Liver (tissue), 8 donors: ENCODE measurements at regions not wholly inside any gene's neighbourhood (a gene's known extent, or its start where the extent isn't known, plus 50 kb on each side); places are given as distances from the start of the nearest gene placed in this dataset.

Experiments
- DNase-seq: peaks from one replicate; pipeline ENCODE4 v3.0.0-alpha.2; 2017; ENCODE audit warnings: low spot score
- H3K27ac ChIP-seq, 2 donors: one replicate each; pipeline ENCODE4 v1.7.0; 2013; ENCODE audit warnings: inconsistent platforms in 2 of 2, low read length in 2 of 2, control low read depth in 1 of 2, low read depth in 1 of 2, mild to moderate bottlenecking in 1 of 2
- H3K27me3 ChIP-seq, 4 donors: one replicate each; pipeline versions ENCODE4 v1.6.1 to v1.7.0; 2013; ENCODE audit warnings: low read length in 3 of 4, inconsistent platforms in 1 of 4, mild to moderate bottlenecking in 1 of 4, moderate library complexity in 1 of 4; ENCODE audit not compliant: control insufficient read depth in 4 of 4, insufficient read depth in 4 of 4
- H3K36me3 ChIP-seq, 4 donors: one replicate each; pipeline versions ENCODE4 v1.6.1 to v1.7.0; 2013; ENCODE audit warnings: low read length in 3 of 4, mild to moderate bottlenecking in 3 of 4, low read depth in 1 of 4, moderate library complexity in 1 of 4; ENCODE audit not compliant: control insufficient read depth in 4 of 4, insufficient read depth in 3 of 4
- H3K4me1 ChIP-seq, 4 donors: one replicate each; pipeline versions ENCODE4 v1.6.1 to v1.7.0; 2013; ENCODE audit warnings: low read length in 3 of 4, mild to moderate bottlenecking in 3 of 4, moderate library complexity in 1 of 4; ENCODE audit not compliant: control insufficient read depth in 4 of 4, insufficient read depth in 4 of 4
- H3K4me3 ChIP-seq, 3 donors: one replicate each; pipeline versions ENCODE4 v1.6.1 to v1.7.0; 2013; ENCODE audit warnings: low read length in 3 of 3, control low read depth in 1 of 3, low read depth in 1 of 3, mild to moderate bottlenecking in 1 of 3
- H3K9ac ChIP-seq, 2 donors: one replicate each; pipeline ENCODE4 v1.7.0; 2013; ENCODE audit warnings: low read length in 2 of 2, mild to moderate bottlenecking in 2 of 2, moderate library complexity in 2 of 2, control low read depth in 1 of 2, low read depth in 1 of 2
- H3K9me3 ChIP-seq, 4 donors: one replicate each; pipeline versions ENCODE4 v1.6.1 to v1.7.0; 2013; ENCODE audit warnings: low read length in 3 of 4; ENCODE audit not compliant: control insufficient read depth in 4 of 4
- ATF3 ChIP-seq: IDR thresholded peaks from 2 replicates; pipeline ENCODE4 v1.6.1; 2016; ENCODE audit warnings: antibody characterized with exemption
- EGR1 ChIP-seq, 2 donors: IDR thresholded peaks; 2 replicates each; pipeline ENCODE4 v1.6.1; 2016 to 2018; ENCODE audit warnings: antibody characterized with exemption in 2 of 2, low read depth in 2 of 2
- FOXA1 ChIP-seq: IDR thresholded peaks from 2 replicates; pipeline ENCODE4 v1.6.1; 2016; ENCODE audit warnings: antibody characterized with exemption
- FOXA2 ChIP-seq: IDR thresholded peaks from 2 replicates; pipeline ENCODE4 v1.6.1; 2016; ENCODE audit warnings: antibody characterized with exemption
- GABPA ChIP-seq, 2 donors: IDR thresholded peaks in 1 of 2; conservative IDR thresholded peaks in 1 of 2; 2 replicates each; pipeline ENCODE4 v1.6.1; 2016; ENCODE audit warnings: antibody characterized with exemption in 2 of 2, mild to moderate bottlenecking in 1 of 2, moderate library complexity in 1 of 2
- HNF4A ChIP-seq, 2 donors: conservative IDR thresholded peaks; 2 replicates each; pipeline ENCODE4 v1.6.1; 2016; ENCODE audit warnings: antibody characterized with exemption in 2 of 2, mild to moderate bottlenecking in 2 of 2
- HNF4G ChIP-seq: IDR thresholded peaks from 2 replicates; pipeline ENCODE4 v1.6.1; 2016; ENCODE audit warnings: antibody characterized with exemption
- JUND ChIP-seq, 2 donors: IDR thresholded peaks; 2 replicates each; pipeline ENCODE4 v1.6.1; 2016; ENCODE audit warnings: antibody characterized with exemption in 2 of 2
- NR2F2 ChIP-seq: IDR thresholded peaks from 2 replicates; pipeline ENCODE4 v1.6.1; 2016; ENCODE audit warnings: antibody characterized with exemption
- RAD21 ChIP-seq, 2 donors: IDR thresholded peaks; 2 replicates each; pipeline ENCODE4 v1.6.1; 2016; ENCODE audit warnings: antibody characterized with exemption in 2 of 2, mild to moderate bottlenecking in 2 of 2
- REST ChIP-seq: IDR thresholded peaks from 2 replicates; pipeline ENCODE4 v1.6.1; 2016; ENCODE audit warnings: antibody characterized with exemption, mild to moderate bottlenecking
- RXRA ChIP-seq, 2 donors: IDR thresholded peaks; 2 replicates each; pipeline ENCODE4 v1.6.1; 2017 to 2018; ENCODE audit warnings: antibody characterized with exemption in 2 of 2, mild to moderate bottlenecking in 1 of 2
- SP1 ChIP-seq: IDR thresholded peaks from 2 replicates; pipeline ENCODE4 v1.6.1; 2018; ENCODE audit warnings: antibody characterized with exemption, mild to moderate bottlenecking
- TAF1 ChIP-seq: conservative IDR thresholded peaks from 2 replicates; pipeline ENCODE4 v1.6.1; 2016; ENCODE audit warnings: antibody characterized with exemption, mild to moderate bottlenecking
- YY1 ChIP-seq: IDR thresholded peaks from 2 replicates; pipeline ENCODE4 v1.6.1; 2016; ENCODE audit warnings: antibody characterized with exemption, mild to moderate bottlenecking
- ZBTB33 ChIP-seq: IDR thresholded peaks from 2 replicates; pipeline ENCODE4 v1.6.1; 2016; ENCODE audit warnings: antibody characterized with exemption
- whole genome bisulfite sequencing: extraction: QIAGEN DNeasy Blood & Tissue Kit; methylation state at CpG from one replicate; pipeline ENCODE4 v1.1.7; 2013; 5-methylcytosine and 5-hydroxymethylcytosine counted together
- TF ChIP-seq, protein P1 (sequence below): fragments of 150-350 bp; IDR thresholded peaks from 2 replicates; pipeline ENCODE4 v1.5.1; 2017; ENCODE audit warnings: improper control_type of control experiment, low read depth, low read length; ENCODE audit not compliant: missing input control
- TF ChIP-seq, protein P2 (sequence below): IDR thresholded peaks from 2 replicates; pipeline ENCODE4 v1.6.1; 2016; ENCODE audit warnings: antibody characterized with exemption
- donor health status: healthy.
- donor health status: healthy.
- donor health status: healthy.
- donor health status: healthy.
- donor health status: healthy.

DNA sequence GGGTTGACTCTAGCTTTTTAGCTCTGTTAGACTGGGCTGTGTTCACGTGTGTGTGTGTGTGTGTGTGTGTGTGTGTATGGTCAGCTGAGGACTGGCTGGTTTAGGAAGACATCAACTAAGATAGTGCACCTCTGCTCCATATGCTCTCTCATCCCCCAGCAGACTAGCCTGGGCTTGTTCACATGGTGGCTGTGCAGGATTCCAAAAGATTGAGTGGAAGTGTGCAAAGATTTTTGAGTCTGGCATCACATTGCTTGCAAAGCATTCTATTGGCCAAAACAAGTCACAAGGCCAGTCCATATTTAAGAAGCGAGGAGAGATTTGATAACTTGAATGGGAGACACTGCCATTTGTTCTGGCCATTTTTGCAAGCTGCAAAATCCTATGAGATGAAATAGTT, 79.7 kb upstream of the C11orf87 start:
- no peak for DNase-seq
- no peaks in the 10 kb centered on the region for H3K27me3 ChIP-seq
- H3K4me3 ChIP-seq, result no peak overlapping the region
- H3K9me3 ChIP-seq, result no peaks in the 10 kb centered on the region
- no peak overlapping the region for H3K9ac ChIP-seq
- no peaks in the 10 kb centered on the region for H3K36me3 ChIP-seq
- H3K27ac ChIP-seq, result no peak overlapping the region
- no peaks in the 10 kb centered on the region for H3K4me1 ChIP-seq
- TF ChIP-seq HNF4G (no peak), NR2F2 (no peak), ATF3 (no peak), GABPA (IDR thresholded peaks at IDR 0.05 in 1 of 2, conservative IDR thresholded peaks at IDR 0.05 in 1 of 2) (no peak), HNF4A (conservative IDR thresholded peaks at IDR 0.05) (no peak), FOXA1 (no peak), FOXA2 (no peak), ZBTB33 (no peak), JUND (IDR thresholded peaks at IDR 0.05) (no peak), RAD21 (IDR thresholded peaks at IDR 0.05) (no peak), YY1 (no peak), EGR1 (IDR thresholded peaks at IDR 0.05; ENCODE audit: low read depth in 2 of 2) (no peak), SP1 (no peak), REST (no peak), TAF1 (no peak), RXRA (IDR thresholded peaks at IDR 0.05) (no peak)
- TF ChIP-seq, protein P1, sequence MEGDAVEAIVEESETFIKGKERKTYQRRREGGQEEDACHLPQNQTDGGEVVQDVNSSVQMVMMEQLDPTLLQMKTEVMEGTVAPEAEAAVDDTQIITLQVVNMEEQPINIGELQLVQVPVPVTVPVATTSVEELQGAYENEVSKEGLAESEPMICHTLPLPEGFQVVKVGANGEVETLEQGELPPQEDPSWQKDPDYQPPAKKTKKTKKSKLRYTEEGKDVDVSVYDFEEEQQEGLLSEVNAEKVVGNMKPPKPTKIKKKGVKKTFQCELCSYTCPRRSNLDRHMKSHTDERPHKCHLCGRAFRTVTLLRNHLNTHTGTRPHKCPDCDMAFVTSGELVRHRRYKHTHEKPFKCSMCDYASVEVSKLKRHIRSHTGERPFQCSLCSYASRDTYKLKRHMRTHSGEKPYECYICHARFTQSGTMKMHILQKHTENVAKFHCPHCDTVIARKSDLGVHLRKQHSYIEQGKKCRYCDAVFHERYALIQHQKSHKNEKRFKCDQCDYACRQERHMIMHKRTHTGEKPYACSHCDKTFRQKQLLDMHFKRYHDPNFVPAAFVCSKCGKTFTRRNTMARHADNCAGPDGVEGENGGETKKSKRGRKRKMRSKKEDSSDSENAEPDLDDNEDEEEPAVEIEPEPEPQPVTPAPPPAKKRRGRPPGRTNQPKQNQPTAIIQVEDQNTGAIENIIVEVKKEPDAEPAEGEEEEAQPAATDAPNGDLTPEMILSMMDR, result no peak
- TF ChIP-seq, protein P2, sequence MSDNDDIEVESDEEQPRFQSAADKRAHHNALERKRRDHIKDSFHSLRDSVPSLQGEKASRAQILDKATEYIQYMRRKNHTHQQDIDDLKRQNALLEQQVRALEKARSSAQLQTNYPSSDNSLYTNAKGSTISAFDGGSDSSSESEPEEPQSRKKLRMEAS, result no peak
- WGBS, result 44% methylated on average over 2 of the region's 2 CpGs

- Histone ChIP-seq H3K4me1 (no peaks in the 10 kb centered on the region), H3K27ac (no peak overlapping the region), H3K36me3 (no peaks in the 10 kb centered on the region), H3K9ac (no peak overlapping the region), H3K27me3 (no peaks in the 10 kb centered on the region), H3K9me3 (no peaks in the 10 kb centered on the region), H3K4me3 (no peak overlapping the region)
- no peak for DNase-seq
- 31% methylated on average over 3 of the region's 3 CpGs for WGBS
- TF ChIP-seq, protein P1, result no peak
- no peak for TF ChIP-seq GABPA (IDR thresholded peaks at IDR 0.05 in 1 of 2, conservative IDR thresholded peaks at IDR 0.05 in 1 of 2)
- no peak for TF ChIP-seq EGR1 (IDR thresholded peaks at IDR 0.05; ENCODE audit: low read depth in 2 of 2)
- no peak for TF ChIP-seq FOXA1
- TF ChIP-seq HNF4G, result no peak
- TF ChIP-seq RAD21 (IDR thresholded peaks at IDR 0.05), result no peak
- TF ChIP-seq ATF3, result no peak
- TF ChIP-seq, protein P2, result no peak
- no peak for TF ChIP-seq SP1
- no peak for TF ChIP-seq REST
Observed at GRCh38 chr11:109343242-109343641, 78.7 kb upstream of the C11orf87 start.
